D721Med (cell line): ENCODE measurements at regions not wholly inside any gene's neighbourhood (a gene's known extent, or its start where the extent isn't known, plus 50 kb on each side); places are given as distances from the start of the nearest gene placed in this dataset.

Source experiments
- DNase-seq: peaks from one replicate; pipeline ENCODE4 v3.0.0; 2011; ENCODE audit warnings: low spot score; ENCODE audit not compliant: insufficient read length
- FAIRE-seq: peaks from 2 replicates; lab custom pipeline; 2011; peaks lifted over from hg19 to GRCh38; lab: Jason Lieb, UNC
- TF ChIP-seq, protein P1 (sequence below): IDR thresholded peaks from 2 replicates; pipeline ENCODE4 v1.5.1; 2012; ENCODE audit warnings: mild to moderate bottlenecking, control low read depth; ENCODE audit not compliant: insufficient read depth; ENCODE audit errors: missing control alignments

DNA sequence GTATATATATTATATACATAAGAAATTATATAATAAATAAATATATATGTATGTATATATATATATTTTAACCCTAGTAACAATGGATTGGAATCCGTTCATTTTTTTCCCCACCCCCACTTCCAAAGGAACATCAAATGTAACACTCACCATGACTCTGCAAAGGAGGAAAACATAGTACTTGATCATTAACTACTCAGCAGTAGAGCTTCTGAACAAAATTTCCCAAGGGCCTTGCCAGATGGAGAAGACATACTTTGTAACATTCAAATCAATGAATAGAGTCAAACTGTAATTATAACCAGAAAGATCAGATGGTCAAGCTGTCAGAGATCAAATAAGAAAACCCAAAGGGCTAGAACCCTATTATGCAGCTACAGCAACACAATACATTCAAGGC is 126.0 kb upstream of the CNTN1 start:
- TF ChIP-seq, protein P1, sequence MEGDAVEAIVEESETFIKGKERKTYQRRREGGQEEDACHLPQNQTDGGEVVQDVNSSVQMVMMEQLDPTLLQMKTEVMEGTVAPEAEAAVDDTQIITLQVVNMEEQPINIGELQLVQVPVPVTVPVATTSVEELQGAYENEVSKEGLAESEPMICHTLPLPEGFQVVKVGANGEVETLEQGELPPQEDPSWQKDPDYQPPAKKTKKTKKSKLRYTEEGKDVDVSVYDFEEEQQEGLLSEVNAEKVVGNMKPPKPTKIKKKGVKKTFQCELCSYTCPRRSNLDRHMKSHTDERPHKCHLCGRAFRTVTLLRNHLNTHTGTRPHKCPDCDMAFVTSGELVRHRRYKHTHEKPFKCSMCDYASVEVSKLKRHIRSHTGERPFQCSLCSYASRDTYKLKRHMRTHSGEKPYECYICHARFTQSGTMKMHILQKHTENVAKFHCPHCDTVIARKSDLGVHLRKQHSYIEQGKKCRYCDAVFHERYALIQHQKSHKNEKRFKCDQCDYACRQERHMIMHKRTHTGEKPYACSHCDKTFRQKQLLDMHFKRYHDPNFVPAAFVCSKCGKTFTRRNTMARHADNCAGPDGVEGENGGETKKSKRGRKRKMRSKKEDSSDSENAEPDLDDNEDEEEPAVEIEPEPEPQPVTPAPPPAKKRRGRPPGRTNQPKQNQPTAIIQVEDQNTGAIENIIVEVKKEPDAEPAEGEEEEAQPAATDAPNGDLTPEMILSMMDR = no peak
- no peak for DNase-seq
- no peak for FAIRE-seq

DNA sequence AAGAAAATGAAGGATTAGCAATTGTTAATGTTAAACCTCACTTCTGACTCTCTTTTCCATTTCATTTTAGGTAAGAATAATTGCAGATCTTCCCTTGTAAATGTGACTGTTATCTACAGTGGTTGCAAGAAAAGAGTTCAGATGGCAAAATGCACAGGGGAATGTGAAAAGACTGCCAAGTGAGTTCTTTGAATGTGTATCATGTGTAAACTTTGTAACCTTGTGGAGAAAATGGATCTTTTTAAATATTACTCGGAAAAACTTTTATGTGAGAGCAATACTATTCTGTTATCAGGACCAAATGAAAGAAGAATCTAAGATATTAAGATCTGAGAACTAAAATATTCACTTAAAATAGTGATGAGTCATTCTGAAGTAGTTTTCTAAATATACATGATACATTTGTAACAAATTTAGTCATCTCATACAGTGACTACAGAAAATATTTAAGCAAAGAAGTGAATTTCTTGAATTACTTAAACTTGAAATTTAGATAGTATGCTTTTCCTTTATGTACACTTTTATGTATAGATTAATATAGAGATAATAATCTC is 122.5 kb upstream of the CNTN1 start:
- TF ChIP-seq, protein P1 = no peak
- no peak for FAIRE-seq
- DNase-seq = no peak

- FAIRE-seq (no peak), DNase-seq (no peak)
- TF ChIP-seq, protein P1 = no peak
Measured at GRCh38 chr12:40573024-40573423, 119.2 kb upstream of the CNTN1 start.

DNA sequence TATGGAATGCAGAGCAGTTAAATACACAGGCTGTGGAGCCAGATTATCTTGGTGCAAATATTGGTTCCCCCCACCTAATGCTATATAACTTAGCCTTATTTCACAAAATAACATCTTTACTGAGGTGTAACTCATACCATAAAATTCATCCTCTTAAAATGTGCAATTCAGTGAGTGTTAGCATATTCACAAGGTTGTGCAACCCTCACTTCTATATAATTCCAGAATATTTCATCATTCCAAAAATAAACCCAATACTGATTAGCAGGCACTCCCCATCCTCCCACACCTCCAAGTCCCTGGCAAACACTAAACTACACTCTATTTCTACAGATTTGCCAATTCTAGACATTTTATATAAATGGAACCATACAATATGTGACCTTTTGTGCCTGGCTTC is 116.3 kb upstream of the CNTN1 start:
- FAIRE-seq = no peak
- TF ChIP-seq, protein P1 = no peak

DNA sequence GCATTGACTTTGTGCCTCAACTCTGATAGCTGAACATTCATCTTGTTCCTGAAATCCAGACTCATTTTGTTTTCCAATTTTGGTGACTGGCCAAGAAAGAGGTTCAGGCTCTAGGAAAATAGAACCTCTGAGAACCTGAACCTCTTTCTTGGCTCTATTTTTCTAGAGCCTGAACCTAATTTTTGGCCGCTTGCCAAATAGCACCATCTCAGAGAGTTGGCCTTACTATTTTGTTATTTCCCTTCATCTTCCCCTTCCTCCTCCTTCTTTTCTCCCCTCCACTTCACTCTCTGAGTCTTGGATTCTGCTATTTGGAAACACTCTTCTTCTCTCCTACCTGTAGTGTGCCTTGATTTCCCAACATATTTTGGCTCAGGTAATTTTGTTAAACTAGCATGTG is 114.4 kb upstream of the CNTN1 start:
- no peak for FAIRE-seq
- no peak for DNase-seq
- TF ChIP-seq, protein P1 = no peak

More for the DNA sequence above, 116.3 kb upstream of the CNTN1 start:
- no peak for DNase-seq

GRCh38 chr12:40579687-40580086 is 112.6 kb upstream of the CNTN1 start:
- FAIRE-seq = no peak

DNA sequence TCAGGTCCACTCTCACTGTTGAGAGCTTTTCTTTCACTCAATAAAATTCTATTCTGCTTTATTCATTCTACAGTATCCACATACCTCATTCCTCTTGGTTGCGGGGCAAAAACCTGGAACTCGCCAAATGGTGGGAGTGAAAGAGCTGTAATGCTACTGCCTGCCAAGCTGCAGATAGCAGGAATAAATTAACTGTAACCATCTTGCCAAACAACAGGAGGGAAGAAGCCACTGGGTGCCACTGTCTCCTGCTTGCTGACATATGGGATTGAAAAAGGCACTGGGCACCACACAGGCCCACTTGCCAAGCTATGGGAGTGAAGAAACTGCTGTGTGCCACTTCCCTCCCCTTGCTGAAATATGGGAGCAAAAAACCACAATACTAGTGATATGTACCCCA is 111.9 kb upstream of the CNTN1 start:
- TF ChIP-seq, protein P1 = no peak
- no peak for FAIRE-seq
- DNase-seq = no peak

More at GRCh38 chr12:40579687-40580086, 112.6 kb upstream of the CNTN1 start:
- no peak for DNase-seq
- TF ChIP-seq, protein P1 = no peak
